Urothelium cell line (cell line): ENCODE measurements at regions not wholly inside any gene's neighbourhood (a gene's known extent, or its start where the extent isn't known, plus 50 kb on each side); places are given as distances from the start of the nearest gene placed in this dataset.

Experiments used
- DNase-seq: peaks from one replicate; pipeline ENCODE4 v3.0.0; 2011; ENCODE audit warnings: low spot score, mixed read lengths
- FAIRE-seq: peaks from 2 replicates; lab custom pipeline; 2011; peaks lifted over from hg19 to GRCh38; lab: Jason Lieb, UNC

DNA sequence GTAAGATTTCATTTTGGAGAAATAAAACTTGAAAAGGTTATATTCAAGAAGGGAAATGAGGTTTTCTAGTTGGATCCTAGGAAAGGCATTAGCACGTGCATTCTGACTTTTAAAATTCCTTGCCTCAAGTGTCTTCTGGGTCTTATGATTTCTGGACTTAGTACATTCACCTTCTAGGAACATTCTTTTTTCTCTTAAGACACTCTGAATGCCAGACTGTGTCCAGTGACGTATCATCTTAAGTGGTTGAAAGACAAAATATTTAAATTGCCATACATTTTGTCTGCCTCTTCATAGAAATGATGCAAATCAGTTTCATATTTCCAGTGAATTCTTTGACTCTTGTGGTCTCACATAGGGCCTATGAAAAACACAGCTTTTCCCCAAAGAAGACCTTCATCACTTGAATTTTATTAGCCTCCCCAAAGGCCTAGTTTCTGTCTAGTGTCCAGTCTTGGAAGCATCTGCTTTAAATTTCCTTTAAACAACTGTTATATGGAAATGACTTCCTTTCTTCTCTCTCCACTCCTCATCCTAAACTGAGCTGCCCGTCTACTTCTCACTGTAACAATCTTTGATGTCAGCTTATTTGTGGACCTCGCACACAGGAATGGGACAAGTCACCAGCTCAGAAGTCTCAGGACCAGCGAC, 187.2 kb downstream of the HLX start:
- DNase-seq (no peak), FAIRE-seq (no peak)

DNA sequence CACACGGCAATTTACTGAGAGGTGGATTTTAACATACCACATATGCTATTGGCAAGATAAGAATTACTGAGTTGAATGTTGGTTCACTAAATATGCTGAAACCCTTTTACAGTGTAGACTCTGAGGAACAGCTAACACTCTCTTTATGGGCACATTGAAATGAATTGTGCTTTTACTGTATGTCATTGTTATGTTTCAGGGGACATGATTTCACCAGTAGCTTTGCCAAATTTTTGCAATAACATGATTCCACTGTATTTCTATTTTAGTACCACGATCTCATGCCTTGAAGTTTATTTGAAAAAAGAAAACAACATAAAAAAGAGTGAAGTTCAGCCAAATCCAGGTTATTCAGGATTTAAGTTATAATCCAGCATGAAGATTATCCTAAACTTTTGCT, 188.5 kb downstream of the HLX start:
- DNase-seq (no peak), FAIRE-seq (no peak)

DNA sequence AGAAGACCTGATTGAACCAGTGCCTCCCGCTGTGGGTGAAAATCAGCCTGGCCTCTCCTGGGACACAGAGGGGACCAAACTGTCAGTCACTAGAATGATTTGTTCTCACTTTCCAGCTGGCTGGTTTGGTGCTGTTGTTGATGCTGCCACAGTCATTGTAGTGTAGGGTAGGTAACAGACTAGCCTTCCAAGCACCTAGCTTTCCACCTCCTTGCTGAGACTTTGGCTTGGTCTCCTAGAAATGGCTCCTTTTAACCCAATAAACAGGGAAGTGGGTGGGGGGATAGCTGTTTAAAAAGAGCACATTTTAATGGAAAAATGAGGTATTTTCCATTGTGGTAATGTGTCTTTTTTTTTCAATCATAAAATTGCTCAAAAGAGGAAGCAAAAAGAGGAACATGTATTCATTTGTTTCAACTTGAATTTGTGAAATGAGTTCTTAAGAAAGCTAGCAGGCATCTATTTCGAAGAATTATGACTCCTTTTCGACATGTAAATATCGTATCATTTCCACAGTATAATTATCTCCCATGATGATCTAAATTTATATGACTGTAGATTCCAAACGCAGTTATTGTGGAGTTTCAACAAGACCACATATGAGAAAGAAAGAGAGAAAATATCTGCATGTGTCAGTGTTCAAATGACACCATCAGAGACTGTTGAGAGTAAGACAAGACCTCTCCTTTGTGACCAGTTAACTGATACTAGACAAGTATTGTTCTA, 190.1 kb downstream of the HLX start:
- no peak for FAIRE-seq
- DNase-seq: no peak

DNA sequence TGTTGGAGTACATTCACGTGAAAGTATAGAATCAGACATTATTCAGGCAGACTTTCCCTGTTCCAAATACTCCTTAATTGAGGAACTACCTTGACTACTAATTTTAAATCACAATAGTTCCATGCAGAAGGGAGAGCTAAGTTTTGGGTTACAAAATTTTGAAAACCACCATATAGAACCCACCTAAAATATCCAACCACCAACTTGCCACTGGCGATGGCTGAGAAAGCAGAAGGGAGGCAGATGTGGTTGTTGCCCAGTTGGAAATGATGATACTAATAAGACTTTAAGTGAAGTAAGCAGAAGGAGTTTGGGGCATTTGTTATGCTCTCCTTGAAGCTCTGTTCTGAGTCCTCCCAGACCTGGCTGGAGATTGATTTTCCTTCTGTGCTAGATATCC, 190.7 kb downstream of the HLX start:
- DNase-seq: no peak
- no peak for FAIRE-seq

DNA sequence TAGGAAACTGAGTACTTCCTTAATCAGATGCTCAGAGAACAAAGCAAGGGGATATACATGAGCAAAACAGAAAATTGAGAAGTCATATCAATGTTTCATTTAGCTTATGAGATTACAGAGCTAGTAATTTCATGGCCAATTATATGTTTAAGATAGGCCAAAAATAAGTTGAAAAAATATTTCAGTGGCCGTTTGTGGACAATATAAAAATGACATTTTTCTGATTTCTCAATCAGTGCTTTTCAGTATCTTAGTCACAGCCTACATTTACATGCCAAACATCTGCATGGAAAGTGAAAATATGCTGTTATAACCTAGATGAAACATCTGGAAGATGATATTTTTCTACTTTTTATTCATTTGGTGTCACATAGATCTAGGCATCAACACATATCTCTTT, 192.5 kb downstream of the HLX start:
- no peak for DNase-seq
- no peak for FAIRE-seq

DNA sequence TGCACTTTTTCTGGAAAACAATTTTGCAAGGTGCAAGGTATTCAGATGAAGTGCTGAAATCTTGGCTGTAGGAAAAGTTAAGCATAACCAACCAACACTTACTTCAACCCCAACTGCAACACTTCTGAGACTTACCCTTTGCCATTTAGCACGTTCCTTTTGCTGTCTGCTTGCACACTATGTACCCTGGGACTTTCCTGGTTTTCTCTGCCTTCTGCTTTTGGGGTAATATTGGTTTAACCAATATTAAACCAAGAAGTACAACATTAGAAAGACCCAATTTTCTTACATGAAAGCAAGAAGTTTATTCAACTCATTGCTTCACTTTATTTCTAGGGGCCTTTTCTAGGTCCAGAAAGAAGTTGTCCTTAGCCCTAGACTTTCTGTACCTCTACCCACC, 193.0 kb downstream of the HLX start:
- no peak for DNase-seq
- no peak for FAIRE-seq

DNA sequence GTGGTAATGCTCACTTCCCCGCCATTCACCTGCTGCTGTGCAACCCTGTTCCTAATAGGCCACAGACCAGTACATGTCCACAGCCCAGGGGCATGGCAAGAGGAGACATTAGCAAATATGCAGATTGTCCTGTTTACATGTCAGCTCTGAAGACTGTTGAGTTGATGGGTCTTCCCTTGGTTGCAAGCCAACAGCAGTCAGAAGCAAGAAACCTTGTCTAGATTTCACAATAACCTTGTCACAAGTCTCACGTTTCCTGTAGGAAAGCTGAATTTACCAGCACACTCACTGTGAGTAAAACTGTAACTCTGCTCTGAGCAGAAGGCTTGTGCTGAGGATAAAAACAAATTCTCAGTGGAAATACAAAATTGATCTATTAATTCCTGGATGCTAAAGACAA, 195.1 kb downstream of the HLX start:
- DNase-seq: no peak
- no peak for FAIRE-seq

DNA sequence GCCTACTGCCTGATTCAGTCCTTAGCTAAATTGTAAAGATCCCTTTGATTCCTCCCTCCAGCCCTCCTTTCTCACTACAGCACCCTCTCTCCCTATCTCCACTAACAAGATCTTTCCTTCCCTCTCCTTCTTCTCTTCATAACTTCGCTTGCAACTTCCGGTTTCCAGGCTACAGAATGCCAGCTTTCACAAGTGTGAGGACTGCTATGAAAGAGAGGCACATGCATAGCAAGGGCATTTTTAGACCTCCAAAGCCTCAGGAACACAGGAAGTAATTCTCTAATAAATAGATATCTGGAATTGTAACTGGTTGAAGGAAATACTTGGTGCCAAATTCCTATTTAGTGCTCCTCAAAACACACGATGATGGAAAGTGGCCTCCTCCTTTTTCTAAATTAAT, 196.7 kb downstream of the HLX start:
- no peak for FAIRE-seq

DNA sequence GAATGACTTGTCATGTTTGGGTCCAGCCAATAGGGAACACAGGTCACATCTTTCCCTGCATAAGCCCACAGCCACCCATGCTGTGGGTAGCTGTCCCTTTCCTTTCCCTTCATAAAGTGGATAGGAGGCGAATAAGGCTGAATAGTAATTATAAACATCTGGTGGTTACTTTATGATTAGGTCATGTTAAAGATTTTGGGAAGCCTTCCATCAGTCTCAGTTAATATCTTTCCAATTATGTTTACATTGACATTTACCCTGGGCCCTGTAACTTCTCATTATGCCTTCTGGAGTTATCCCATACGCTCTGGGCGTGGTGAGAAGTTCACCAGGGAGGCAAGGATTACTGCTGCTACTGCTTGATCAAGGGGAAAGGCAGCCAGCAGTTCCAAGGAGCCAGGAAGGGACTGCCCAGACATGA, 197.2 kb downstream of the HLX start:
- FAIRE-seq: no peak
- no peak for DNase-seq

More for the DNA sequence above, 196.7 kb downstream of the HLX start:
- DNase-seq: no peak

DNA sequence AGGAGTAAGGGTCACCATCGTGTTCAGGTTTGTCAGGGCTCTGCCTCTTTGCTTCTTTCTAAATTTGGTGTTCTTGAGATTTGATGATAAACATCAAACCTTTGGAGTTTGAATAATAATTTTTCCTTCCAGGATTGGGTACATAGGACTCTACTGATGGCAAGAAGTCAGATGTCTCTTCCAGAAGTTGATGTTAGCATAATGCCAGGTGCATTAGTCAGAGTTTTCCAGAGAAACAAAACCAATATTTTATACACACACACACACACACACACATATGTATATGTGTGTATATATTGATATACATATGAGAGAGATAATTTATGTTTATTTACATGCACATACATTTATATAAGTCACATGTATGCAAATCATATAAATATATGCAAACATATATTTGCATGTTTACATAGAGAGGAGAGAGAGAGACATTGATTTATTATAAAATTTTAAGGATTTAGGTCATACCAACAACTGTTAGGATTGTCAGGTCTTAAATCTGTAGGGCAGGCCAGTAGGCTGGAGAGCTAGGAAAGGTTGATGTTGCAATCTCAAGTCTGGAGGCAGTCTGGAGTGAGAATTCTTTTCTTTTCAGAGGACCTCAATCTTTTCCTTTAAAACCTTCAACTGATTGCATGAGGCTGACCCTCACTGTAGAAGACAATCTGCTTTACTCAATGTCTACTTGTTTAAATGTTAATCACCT, 199.2 kb downstream of the HLX start:
- FAIRE-seq (no peak), DNase-seq (no peak)

DNA sequence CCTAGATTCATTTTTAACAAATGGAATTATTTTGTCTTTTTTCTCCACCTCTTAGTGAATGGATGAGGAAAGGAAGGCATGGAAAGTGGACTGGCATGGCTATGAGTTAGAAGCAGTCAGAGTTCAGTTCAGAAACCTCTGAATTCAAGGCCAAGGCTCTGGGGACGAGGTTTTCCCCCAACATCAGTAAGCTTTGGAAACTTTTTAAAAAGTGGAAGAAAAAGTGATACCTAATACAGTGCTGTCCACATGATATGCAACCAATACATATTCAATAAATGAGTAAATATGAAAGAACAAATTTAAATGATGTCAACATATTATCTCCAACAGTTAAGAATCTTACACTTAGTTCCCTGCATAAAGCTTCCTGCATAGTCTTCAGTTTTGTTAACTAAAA, 204.7 kb downstream of the HLX start:
- FAIRE-seq (no peak), DNase-seq (no peak)

DNA sequence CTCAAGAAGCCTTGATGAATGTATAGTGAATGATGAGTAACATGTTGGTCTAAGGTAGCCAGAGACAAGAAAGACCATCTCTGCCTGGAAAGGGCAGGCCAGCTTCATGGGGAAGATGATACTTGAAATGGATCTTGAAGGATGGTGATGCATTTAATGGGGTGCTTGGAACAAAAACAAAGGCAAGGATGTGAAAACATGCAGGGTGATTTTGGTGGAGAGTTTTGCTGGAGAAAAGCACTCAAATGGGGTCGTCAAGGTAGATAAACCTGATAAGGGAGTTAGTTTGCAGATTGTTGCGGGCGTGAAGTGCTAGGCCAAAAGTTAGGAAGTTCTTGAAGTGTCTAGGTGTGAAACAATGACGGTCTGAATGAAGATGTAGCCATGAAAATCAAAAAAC, 205.4 kb downstream of the HLX start:
- FAIRE-seq: no peak
- no peak for DNase-seq

DNA sequence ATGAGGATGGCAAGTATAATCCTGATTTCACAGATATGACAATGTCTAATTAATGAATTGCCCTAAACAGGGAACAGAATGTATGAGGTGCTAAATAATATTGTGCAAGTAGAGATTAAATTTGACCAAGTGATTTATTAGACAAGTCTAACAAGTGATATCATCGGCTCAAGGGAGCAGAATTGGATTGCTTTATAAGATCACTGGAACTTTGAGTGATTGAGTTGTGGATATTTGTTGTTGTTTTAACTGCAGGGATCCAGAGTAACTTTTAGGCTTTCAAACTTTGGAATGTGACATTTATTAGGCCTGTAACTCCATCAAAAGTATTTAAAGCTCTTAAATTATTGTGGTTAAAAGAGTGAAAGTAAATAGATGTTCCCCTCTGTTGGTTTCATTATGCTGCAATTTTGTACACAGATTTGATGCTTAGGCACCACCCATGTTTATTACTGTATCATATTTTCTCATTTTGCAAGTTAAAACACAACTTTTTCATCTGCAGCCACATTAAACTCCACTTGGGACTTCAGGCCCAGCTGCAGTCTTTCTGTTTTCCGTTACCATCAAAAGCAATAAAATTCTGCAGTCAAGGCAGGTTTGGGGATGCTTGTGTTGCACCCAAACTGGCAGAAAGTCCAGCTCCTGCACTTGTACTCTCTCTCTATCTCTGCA, 206.6 kb downstream of the HLX start:
- FAIRE-seq (no peak), DNase-seq (no peak)

DNA sequence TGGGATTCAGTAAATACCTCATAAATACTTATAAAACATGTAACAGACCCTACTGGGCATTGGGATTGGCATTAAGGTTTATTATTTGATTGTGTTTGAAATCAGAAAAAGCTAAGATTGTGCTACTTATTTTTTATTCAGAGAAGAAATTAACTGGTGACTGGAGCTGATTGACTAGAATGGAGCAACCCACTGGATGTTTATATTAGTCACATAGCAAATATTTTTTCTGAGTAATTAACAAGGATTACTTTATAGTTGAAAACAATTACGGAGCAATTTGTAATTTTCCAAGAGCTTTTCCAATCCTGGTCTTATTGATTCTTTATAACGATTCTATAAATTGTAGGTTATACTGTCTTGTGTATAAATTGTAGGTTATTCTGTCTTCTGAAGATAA, 208.7 kb downstream of the HLX start:
- DNase-seq: no peak
- FAIRE-seq: no peak

DNA sequence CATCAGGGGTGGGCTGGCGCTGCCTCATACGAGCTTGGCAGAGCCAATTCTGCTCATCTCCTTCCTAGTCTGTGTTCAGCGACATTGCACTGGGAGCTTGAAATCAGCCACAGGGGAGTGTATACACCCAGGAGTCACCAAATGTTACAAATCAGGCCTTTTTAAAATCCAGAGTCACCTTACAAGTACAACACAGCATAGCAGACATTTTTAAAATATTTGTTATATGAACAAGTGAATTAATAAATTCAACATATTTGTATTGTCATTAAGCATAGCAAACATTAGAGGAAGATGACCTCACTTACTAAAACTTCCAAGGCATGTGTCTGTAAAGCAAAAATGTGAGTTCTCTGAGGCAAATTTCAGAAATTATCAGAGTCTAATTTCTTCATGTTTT, 210.0 kb downstream of the HLX start:
- DNase-seq (peak; percentile 31), FAIRE-seq (no peak)

DNA sequence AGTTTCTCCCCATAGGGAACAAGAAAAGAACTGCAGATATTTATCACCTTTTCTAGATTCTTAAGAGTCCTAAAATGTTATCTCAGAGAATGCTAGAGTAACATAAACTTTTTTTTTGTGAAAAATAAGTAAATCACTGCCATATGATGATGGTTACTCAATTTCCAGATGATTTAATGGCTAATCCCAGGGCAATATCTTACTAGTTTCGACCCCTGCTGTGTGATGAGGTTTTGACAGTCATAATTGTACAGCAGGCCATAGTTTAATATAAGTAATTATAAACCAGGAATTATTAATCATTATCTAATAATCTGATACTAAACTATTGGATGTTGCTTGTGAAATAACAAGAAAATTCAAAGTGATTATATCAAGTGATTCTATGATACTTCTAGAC, 210.6 kb downstream of the HLX start:
- FAIRE-seq (no peak), DNase-seq (no peak)

DNA sequence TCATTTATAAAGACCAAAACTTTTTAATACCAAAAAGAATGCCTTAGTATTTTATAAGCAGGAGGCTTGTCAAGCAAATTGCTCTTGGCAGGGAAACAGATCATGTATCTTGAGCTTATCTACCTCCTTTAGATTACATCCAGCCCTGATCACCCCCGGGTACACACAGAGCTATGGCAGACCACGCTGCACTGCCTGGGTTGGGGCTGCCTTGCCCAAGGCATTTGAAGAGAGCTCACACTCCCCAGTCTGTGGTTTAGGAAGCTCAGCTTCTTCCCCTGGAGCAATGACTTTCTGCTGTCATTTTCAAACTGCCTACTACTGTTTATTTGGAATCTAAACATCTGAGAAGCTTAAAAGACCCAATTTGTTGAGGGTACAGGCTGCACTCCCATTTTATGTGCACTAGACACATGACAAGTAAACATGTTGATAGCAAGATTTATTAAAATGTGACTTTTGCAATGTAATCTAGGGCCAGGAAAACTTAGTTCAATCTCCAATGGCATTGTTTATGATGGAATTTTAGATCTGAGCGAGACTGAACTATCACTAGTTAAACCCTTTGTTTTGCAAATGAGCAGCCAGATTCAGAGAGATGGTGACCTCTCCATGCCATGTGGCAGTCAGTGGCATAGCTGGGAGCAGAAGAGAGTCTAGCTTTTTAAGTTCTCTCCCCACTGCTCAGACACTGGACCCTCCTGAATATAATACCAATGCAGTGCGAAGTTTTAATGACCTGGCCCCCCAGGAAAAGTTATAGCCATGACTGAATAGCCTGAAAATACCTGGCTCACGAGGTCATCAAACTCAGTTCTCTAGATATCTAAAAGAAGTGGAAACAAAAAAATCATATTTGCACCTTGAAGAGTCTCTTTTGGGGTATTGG, 214.9 kb downstream of the HLX start:
- no peak for FAIRE-seq
- DNase-seq: no peak

DNA sequence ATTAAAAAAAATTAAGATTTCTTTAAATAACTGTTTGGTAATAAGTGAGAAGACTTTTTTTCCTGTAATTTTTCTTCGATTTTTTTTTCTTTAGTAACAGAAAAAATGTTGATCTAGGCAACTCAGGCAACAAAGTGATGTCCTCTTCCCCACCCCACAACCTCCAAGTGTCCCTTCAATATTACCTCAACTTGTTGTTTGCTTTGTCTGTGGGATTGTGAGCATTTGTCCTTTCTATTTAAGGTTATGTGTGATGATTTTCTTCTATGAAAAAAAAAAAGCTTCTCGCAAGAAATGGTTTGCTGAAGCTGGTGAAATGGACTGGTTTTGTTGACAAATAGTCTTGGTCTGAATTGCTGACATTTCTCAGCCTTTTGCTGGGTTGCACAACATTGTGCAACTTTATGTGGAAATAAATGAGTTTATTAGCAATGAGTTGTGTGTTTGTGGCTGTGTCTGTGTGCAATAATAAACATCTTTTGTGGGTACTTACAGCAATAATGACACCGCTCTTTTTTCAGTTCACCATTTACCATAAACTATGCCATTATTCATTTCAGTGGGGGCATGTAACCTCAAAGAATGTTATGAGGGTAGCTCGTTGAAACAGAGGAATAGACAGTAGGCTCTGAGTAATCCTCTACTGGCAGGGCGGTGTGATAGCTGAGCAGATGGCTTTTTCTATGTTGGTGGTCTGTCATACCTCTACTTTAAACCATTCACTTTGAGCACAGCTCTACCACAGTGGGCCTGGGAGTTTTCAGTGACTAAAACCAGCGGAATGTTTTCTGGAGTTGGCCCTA, 218.4 kb downstream of the HLX start:
- DNase-seq (peak; percentile 68), FAIRE-seq (no peak)

DNA sequence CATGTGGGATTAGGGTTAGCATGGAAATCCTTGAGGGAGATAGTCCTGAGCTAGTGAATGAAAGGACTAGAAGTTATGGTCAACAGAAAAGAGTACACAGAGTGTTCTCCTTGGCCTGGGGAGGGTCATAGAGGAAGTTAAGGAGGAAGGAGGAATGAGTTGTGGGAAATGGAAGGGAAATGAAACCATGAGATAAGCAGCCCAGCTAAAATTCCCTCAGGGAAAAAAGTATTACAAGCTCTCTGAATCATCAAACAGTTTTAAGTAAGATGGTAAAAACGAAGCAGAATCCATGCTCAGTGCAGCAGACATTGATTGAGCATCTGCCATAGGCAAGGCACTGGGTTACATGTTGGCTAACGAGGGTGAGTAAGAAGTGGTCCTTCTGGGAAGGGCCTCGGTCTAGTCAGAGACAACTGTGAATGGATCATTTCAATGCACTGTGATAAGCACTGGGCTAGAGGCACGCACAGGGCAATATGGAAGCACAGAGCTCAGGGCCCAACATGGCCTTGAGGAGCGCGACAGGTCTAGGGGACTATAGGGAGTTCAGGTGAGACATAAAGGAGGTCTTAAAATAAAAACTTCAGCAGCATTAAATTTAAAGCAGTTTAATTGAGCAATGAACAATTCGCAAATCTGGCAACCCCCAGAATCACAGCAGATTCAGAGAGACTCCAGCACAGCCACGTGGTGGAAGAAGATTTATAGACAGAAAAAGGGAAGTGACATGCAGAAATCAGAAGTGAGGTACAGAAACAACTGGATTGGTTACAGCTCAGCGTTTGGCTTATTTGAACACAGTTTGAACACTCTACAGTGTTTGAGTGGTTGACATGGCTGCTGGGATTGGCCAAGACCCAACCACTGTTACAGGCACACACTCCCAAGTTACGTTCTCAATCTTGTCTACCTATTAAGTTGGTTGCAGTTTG, 219.5 kb downstream of the HLX start:
- no peak for DNase-seq
- no peak for FAIRE-seq
